ENCODE measurements at regions not wholly inside any gene's neighbourhood (a gene's known extent, or its start where the extent isn't known, plus 50 kb on each side); places are given as distances from the start of the nearest gene placed in this dataset.

GRCh38 chr2:163264341-163264740 is 425.8 kb upstream of the KCNH7 start:
- BruUV-seq (replicated peaks) = no TSS peak
- H3K4me2 ChIP-seq (ENCODE audit: insufficient read depth, low read length) = no peak overlapping the region
- no peaks in the 10 kb centered on the region for H3K4me1 ChIP-seq (replicated peaks in 1 of 2; ENCODE audit: control insufficient read depth in 2 of 2, insufficient read depth in 2 of 2, low read length in 2 of 2)
- WGBS (ENCODE audit: insufficient coverage, low coverage, missing lambda C conversion rate) = 0% methylated on average over 1 of the region's 1 CpG
- H3K27me3 ChIP-seq (ENCODE audit: control insufficient read depth in 2 of 2, insufficient read depth in 2 of 2, low read length in 2 of 2) = no peaks in the 10 kb centered on the region
- H3K9ac ChIP-seq (ENCODE audit: insufficient read depth in 1 of 2, low read depth in 2 of 2, low read length in 2 of 2) = no peak overlapping the region
- no peaks in the 10 kb centered on the region for H3K9me1 ChIP-seq (ENCODE audit: control insufficient read depth, insufficient read depth, low read length)
- no peaks in the 10 kb centered on the region for H3K79me2 ChIP-seq (ENCODE audit: control insufficient read depth, insufficient read depth, low read length)
- no peaks in the 10 kb centered on the region for H4K20me1 ChIP-seq (replicated peaks; ENCODE audit: control insufficient read depth, insufficient read depth, low read length)
- CTCF ChIA-PET (ENCODE audit: low intra/inter-chr PET ratio) = interaction anchor here (0.7 kb wide), 1 partner anchor 28 kb away, joined by 3 read pairs; no protein-coding TSS in a partner anchor
- POLR2A ChIA-PET = no interaction called here
- DNase-seq (ENCODE audit: extremely low read depth in 1 of 4, low spot score in 3 of 4) (no peak), ATAC-seq (no peak), FAIRE-seq (no peak)
- H3K27ac ChIP-seq (ENCODE audit: extremely low read depth, low read depth, low read length) = no peak overlapping the region
- H3K4me3 ChIP-seq = no peak overlapping the region
- H2AFZ ChIP-seq (ENCODE audit: low read depth, low read length) = no peak overlapping the region
- intact Hi-C loops (cut with micrococcal nuclease) (no loop called here), in situ Hi-C loops (cut with MboI) (no loop called here)
- H3K9me3 ChIP-seq (replicated peaks; ENCODE audit: control insufficient read depth, insufficient read depth, low read depth, low read length) = 0 out of 2 replicates have a peak, but pooled peaks cover 2% of the 10 kb centered on the region
- H3K36me3 ChIP-seq (ENCODE audit: control insufficient read depth, insufficient read depth, low read length) = no peaks in the 10 kb centered on the region
- TF ChIP-seq IRF9 (tag; IDR thresholded peaks at IDR 0.05) = no peak
- TF ChIP-seq GTF2B (IDR thresholded peaks at IDR 0.05; ENCODE audit: extremely low read depth, insufficient read length) = no peak
- TF ChIP-seq VEZF1 (CRISPR knock-in tag; IDR thresholded peaks at IDR 0.05) = no peak
- TF ChIP-seq MAFF (IDR thresholded peaks at IDR 0.05; ENCODE audit: low read length) = no peak
- TF ChIP-seq MYBL2 (IDR thresholded peaks at IDR 0.05; ENCODE audit: low read depth) = no peak
- TF ChIP-seq MYBL2 (CRISPR knock-in tag; IDR thresholded peaks at IDR 0.05; ENCODE audit: borderline replicate concordance) = no peak
- TF ChIP-seq ZNF3 (CRISPR knock-in tag; IDR thresholded peaks at IDR 0.05) = no peak
- no peak for TF ChIP-seq CHD2 (IDR thresholded peaks at IDR 0.05; ENCODE audit: low read depth, low read length)
- no peak for TF ChIP-seq MXD1 (CRISPR knock-in tag; IDR thresholded peaks at IDR 0.05; ENCODE audit: borderline replicate concordance, poor library complexity, severe bottlenecking)
- no peak for TF ChIP-seq EWSR1 (IDR thresholded peaks at IDR 0.05; ENCODE audit: borderline replicate concordance, low read depth, partially characterized antibody)
- TF ChIP-seq ID3 (CRISPR knock-in tag; IDR thresholded peaks at IDR 0.05) = no peak
- no peak for TF ChIP-seq ID3 (tag; IDR thresholded peaks at IDR 0.05)
- no peak for TF ChIP-seq KDM5B (IDR thresholded peaks at IDR 0.05; ENCODE audit: insufficient replicate concordance, low read depth, low read length)
- no peak for TF ChIP-seq ZBTB49 (CRISPR knock-in tag; IDR thresholded peaks at IDR 0.05; ENCODE audit: borderline replicate concordance)
- TF ChIP-seq CSDE1 (IDR thresholded peaks at IDR 0.05) = no peak
- TF ChIP-seq CXXC5 (CRISPR knock-in tag; IDR thresholded peaks at IDR 0.05) = no peak
- no peak for TF ChIP-seq SREBF2 (CRISPR knock-in tag; IDR thresholded peaks at IDR 0.05)
